Karpas-422 (cell line): ENCODE measurements at regions not wholly inside any gene's neighbourhood (a gene's known extent, or its start where the extent isn't known, plus 50 kb on each side); places are given as distances from the start of the nearest gene placed in this dataset.

Experiments used
- DNase-seq: peaks from one replicate; pipeline ENCODE4 v3.0.0-alpha.2; 2015
- H2AFZ ChIP-seq: fragments of 200-600 bp; sonication (generic); 2 replicates; pipeline ENCODE4 v1.6.1; 2014; ENCODE audit warnings: antibody characterized with exemption, low read length, mixed read lengths
- H3K27ac ChIP-seq: fragments of 200-600 bp; sonication (generic); 2 replicates; pipeline ENCODE4 v1.5.1; 2014; ENCODE audit warnings: mild to moderate bottlenecking, low read length, moderate library complexity
- H3K27me3 ChIP-seq: fragments of 200-600 bp; sonication (generic); 2 replicates; pipeline ENCODE4 v1.6.1; 2014; ENCODE audit warnings: low read length, mixed read lengths
- H3K36me3 ChIP-seq: fragments of 200-600 bp; sonication (generic); 2 replicates; pipeline ENCODE4 v1.6.1; 2014; ENCODE audit warnings: low read length, mixed read lengths; ENCODE audit not compliant: insufficient read depth
- H3K4me1 ChIP-seq: fragments of 200-600 bp; sonication (generic); 2 replicates; pipeline ENCODE4 v1.6.1; 2014; ENCODE audit warnings: mild to moderate bottlenecking, low read length, mixed read lengths
- H3K4me2 ChIP-seq: fragments of 200-600 bp; sonication (generic); 2 replicates; pipeline ENCODE4 v1.6.1; 2014; ENCODE audit warnings: low read length, low read depth, mild to moderate bottlenecking; ENCODE audit not compliant: poor library complexity, severe bottlenecking
- H3K4me3 ChIP-seq: fragments of 200-600 bp; sonication (generic); 2 replicates; pipeline ENCODE4 v1.5.1; 2014; ENCODE audit warnings: mild to moderate bottlenecking, antibody characterized with exemption, low read length, mixed read lengths
- H3K79me2 ChIP-seq: fragments of 200-600 bp; sonication (generic); 2 replicates; pipeline ENCODE4 v1.6.1; 2014; ENCODE audit warnings: mild to moderate bottlenecking, low read length, mixed read lengths
- H3K9ac ChIP-seq: fragments of 200-600 bp; sonication (generic); 2 replicates; pipeline ENCODE4 v1.6.0; 2014; ENCODE audit warnings: low read length
- H3K9me2 ChIP-seq: fragments of 200-600 bp; sonication (generic), shearing (Covaris generic); replicated peaks from 2 replicates; pipeline ENCODE4 v1.6.0; 2014; ENCODE audit warnings: mild to moderate bottlenecking, low read length, moderate library complexity; ENCODE audit not compliant: insufficient read depth
- H3K9me3 ChIP-seq: fragments of 300-700, 200-600 bp; sonication (generic); 2 replicates; pipeline ENCODE4 v1.6.1; 2014; ENCODE audit warnings: low read length, mixed read lengths
- H4K20me1 ChIP-seq: fragments of 200-600 bp; sonication (generic); 2 replicates; pipeline ENCODE4 v1.6.1; 2014; ENCODE audit warnings: mild to moderate bottlenecking, antibody characterized with exemption, low read length, low read depth; ENCODE audit not compliant: insufficient read depth

GRCh38 chr4:57655342-57655741 is 545.2 kb upstream of the IGFBP7 start:
- Histone ChIP-seq H2AFZ (no peak overlapping the region), H3K9me3 (peaks cover 9% of the 10 kb centered on the region; the same call in 1 of the 2 replicates)

GRCh38 chr4:57652779-57653178 is 542.6 kb upstream of the IGFBP7 start:
- Histone ChIP-seq H3K27me3 (no peaks in the 10 kb centered on the region), H3K79me2 (no peaks in the 10 kb centered on the region), H2AFZ (no peak overlapping the region), H4K20me1 (no peaks in the 10 kb centered on the region), H3K27ac (no peak overlapping the region), H3K9me2 (no peaks in the 10 kb centered on the region), H3K9me3 (0 out of 2 replicates have a peak, but pooled peaks cover 7% of the 10 kb centered on the region), H3K36me3 (no peaks in the 10 kb centered on the region), H3K4me1 (no peaks in the 10 kb centered on the region), H3K4me2 (no peak overlapping the region), H3K4me3 (no peak overlapping the region), H3K9ac (no peak overlapping the region)
- no peak for DNase-seq

More at GRCh38 chr4:57655342-57655741, 545.2 kb upstream of the IGFBP7 start:
- Histone ChIP-seq H3K79me2 (no peaks in the 10 kb centered on the region), H3K9ac (no peak overlapping the region), H4K20me1 (no peaks in the 10 kb centered on the region), H3K27me3 (no peaks in the 10 kb centered on the region), H3K4me2 (no peak overlapping the region), H3K4me1 (no peaks in the 10 kb centered on the region), H3K9me2 (no peaks in the 10 kb centered on the region), H3K36me3 (no peaks in the 10 kb centered on the region), H3K27ac (no peak overlapping the region), H3K4me3 (no peak overlapping the region)
- no peak for DNase-seq

GRCh38 chr4:57640391-57641100 is 530.4 kb upstream of the IGFBP7 start:
- Histone ChIP-seq H3K36me3 (no peaks in the 10 kb centered on the region), H3K4me3 (no peak overlapping the region), H3K4me2 (no peak overlapping the region), H3K9ac (no peak overlapping the region), H3K27ac (no peak overlapping the region), H3K4me1 (no peaks in the 10 kb centered on the region), H4K20me1 (no peaks in the 10 kb centered on the region), H2AFZ (no peak overlapping the region), H3K9me3 (no peaks in the 10 kb centered on the region), H3K79me2 (no peaks in the 10 kb centered on the region), H3K27me3 (no peaks in the 10 kb centered on the region), H3K9me2 (no peaks in the 10 kb centered on the region)
- no peak for DNase-seq

- Histone ChIP-seq H3K36me3 (no peaks in the 10 kb centered on the region), H3K27ac (no peak overlapping the region), H3K9me3 (no peaks in the 10 kb centered on the region), H3K4me3 (no peak overlapping the region), H3K4me1 (no peaks in the 10 kb centered on the region), H3K27me3 (no peaks in the 10 kb centered on the region), H3K79me2 (no peaks in the 10 kb centered on the region), H2AFZ (no peak overlapping the region), H3K9me2 (no peaks in the 10 kb centered on the region), H3K9ac (no peak overlapping the region), H3K4me2 (no peak overlapping the region), H4K20me1 (no peaks in the 10 kb centered on the region)
- DNase-seq: no peak
These were observed 529.6 kb upstream of the IGFBP7 start for GRCh38 chr4:57639561-57640382.

- no peak overlapping the region for H3K4me2 ChIP-seq
These were observed 525.7 kb upstream of the IGFBP7 start for GRCh38 chr4:57635910-57636309.

GRCh38 chr4:57633212-57633859 is 523.2 kb upstream of the IGFBP7 start:
- Histone ChIP-seq H3K27me3 (no peaks in the 10 kb centered on the region), H2AFZ (no peak overlapping the region), H3K9me3 (no peaks in the 10 kb centered on the region), H3K9me2 (no peaks in the 10 kb centered on the region), H3K9ac (no peak overlapping the region), H4K20me1 (no peaks in the 10 kb centered on the region), H3K79me2 (no peaks in the 10 kb centered on the region), H3K4me1 (no peaks in the 10 kb centered on the region), H3K27ac (no peak overlapping the region), H3K4me3 (no peak overlapping the region), H3K4me2 (no peak overlapping the region), H3K36me3 (no peaks in the 10 kb centered on the region)
- no peak for DNase-seq

More at GRCh38 chr4:57635910-57636309, 525.7 kb upstream of the IGFBP7 start:
- no peak overlapping the region for H3K9ac ChIP-seq
- no peak overlapping the region for H3K27ac ChIP-seq
- H3K27me3 ChIP-seq: no peaks in the 10 kb centered on the region
- H3K79me2 ChIP-seq: no peaks in the 10 kb centered on the region
- H3K9me2 ChIP-seq: no peaks in the 10 kb centered on the region
- no peaks in the 10 kb centered on the region for H3K4me1 ChIP-seq
- no peak for DNase-seq
- H3K36me3 ChIP-seq: no peaks in the 10 kb centered on the region
- no peak overlapping the region for H2AFZ ChIP-seq
- H3K9me3 ChIP-seq: no peaks in the 10 kb centered on the region
- no peaks in the 10 kb centered on the region for H4K20me1 ChIP-seq
- H3K4me3 ChIP-seq: no peak overlapping the region

- Histone ChIP-seq H3K79me2 (no peaks in the 10 kb centered on the region), H3K4me2 (no peak overlapping the region)
- no peak for DNase-seq
These were observed 522.4 kb upstream of the IGFBP7 start for GRCh38 chr4:57632564-57632963.

GRCh38 chr4:57631147-57631546 is 521.0 kb upstream of the IGFBP7 start:
- Histone ChIP-seq H3K27me3 (no peaks in the 10 kb centered on the region), H3K9me2 (no peaks in the 10 kb centered on the region), H3K9ac (no peak overlapping the region), H4K20me1 (no peaks in the 10 kb centered on the region), H3K4me3 (no peak overlapping the region), H3K4me2 (no peak overlapping the region), H3K79me2 (no peaks in the 10 kb centered on the region), H3K27ac (no peak overlapping the region), H3K4me1 (no peaks in the 10 kb centered on the region), H3K36me3 (no peaks in the 10 kb centered on the region), H2AFZ (no peak overlapping the region), H3K9me3 (peaks cover 6% of the 10 kb centered on the region)
- no peak for DNase-seq

More at GRCh38 chr4:57632564-57632963, 522.4 kb upstream of the IGFBP7 start:
- Histone ChIP-seq H3K9me2 (no peaks in the 10 kb centered on the region), H2AFZ (no peak overlapping the region), H3K9me3 (0 out of 2 replicates have a peak, but pooled peaks cover 2% of the 10 kb centered on the region), H4K20me1 (no peaks in the 10 kb centered on the region), H3K36me3 (no peaks in the 10 kb centered on the region), H3K27me3 (no peaks in the 10 kb centered on the region), H3K27ac (no peak overlapping the region), H3K4me1 (no peaks in the 10 kb centered on the region), H3K4me3 (no peak overlapping the region), H3K9ac (no peak overlapping the region)
